ENCODE measurements at regions not wholly inside any gene's neighbourhood (a gene's known extent, or its start where the extent isn't known, plus 50 kb on each side); places are given as distances from the start of the nearest gene placed in this dataset.

DNA sequence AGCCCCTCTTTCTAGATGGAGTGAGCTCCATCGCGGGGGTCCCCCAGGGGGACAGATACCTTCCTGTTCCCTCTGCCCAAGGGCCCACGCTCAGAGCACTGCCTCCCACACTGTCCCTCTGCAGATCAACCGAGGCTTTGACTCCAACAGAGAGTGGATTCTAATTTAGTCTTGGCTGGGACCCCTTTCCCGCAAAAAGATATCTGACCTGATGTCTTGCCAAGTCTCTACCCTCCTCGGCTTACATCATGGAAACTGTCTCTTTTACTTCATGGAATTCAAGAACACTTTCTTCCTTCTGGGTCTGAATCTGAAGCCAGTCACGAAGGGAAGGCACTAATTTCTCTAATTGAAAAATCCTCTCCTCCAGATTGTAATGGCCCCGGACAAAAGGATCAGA is 278.0 kb downstream of the BMP7 start:
- TF ChIP-seq, protein P1, sequence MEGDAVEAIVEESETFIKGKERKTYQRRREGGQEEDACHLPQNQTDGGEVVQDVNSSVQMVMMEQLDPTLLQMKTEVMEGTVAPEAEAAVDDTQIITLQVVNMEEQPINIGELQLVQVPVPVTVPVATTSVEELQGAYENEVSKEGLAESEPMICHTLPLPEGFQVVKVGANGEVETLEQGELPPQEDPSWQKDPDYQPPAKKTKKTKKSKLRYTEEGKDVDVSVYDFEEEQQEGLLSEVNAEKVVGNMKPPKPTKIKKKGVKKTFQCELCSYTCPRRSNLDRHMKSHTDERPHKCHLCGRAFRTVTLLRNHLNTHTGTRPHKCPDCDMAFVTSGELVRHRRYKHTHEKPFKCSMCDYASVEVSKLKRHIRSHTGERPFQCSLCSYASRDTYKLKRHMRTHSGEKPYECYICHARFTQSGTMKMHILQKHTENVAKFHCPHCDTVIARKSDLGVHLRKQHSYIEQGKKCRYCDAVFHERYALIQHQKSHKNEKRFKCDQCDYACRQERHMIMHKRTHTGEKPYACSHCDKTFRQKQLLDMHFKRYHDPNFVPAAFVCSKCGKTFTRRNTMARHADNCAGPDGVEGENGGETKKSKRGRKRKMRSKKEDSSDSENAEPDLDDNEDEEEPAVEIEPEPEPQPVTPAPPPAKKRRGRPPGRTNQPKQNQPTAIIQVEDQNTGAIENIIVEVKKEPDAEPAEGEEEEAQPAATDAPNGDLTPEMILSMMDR (conservative IDR thresholded peaks at IDR 0.05; ENCODE audit: low read depth, low read length), result no peak
- no peak for TF ChIP-seq EZH2 (IDR thresholded peaks at IDR 0.05; ENCODE audit: borderline replicate concordance, low read depth, low read length, poor library complexity, severe bottlenecking)
- no peak overlapping the region for H3K27ac ChIP-seq (ENCODE audit: low read depth, low read length, poor library complexity, severe bottlenecking)
- CTCF ChIA-PET, result no interaction called here

DNA sequence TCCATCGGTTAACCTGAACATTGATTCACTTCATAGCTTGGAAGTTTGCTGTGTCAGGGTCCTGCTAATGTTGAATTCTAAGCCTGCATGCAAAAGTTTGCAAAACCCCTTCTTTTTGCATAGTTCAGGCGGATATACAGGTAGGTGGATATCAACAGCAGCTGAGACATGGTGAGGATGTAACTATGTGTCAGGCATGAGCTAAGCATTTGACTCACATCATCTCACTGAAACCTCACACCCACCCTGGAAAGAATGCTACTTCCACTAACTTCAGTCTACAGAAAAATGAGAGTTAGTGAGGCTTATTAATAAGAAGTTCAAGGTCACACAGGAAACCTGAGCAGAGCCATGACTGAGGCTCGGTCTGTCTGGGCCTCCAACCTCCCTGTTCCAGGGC is 276.9 kb downstream of the BMP7 start:
- no peak for DNase-seq (ENCODE audit: low spot score)
- no TSS peak for BruUV-seq (replicated peaks)
- TF ChIP-seq, protein P1 (conservative IDR thresholded peaks at IDR 0.05; ENCODE audit: low read depth, low read length), result no peak
- TF ChIP-seq EZH2 (IDR thresholded peaks at IDR 0.05; ENCODE audit: borderline replicate concordance, low read depth, low read length, poor library complexity, severe bottlenecking), result no peak
- ChIA-PET CTCF (no interaction called here), POLR2A (ENCODE audit: low non-redundant PET) (no interaction called here)
- H3K36me3 ChIP-seq (ENCODE audit: insufficient read depth, low read length, poor library complexity, severe bottlenecking), result no peaks in the 10 kb centered on the region
- H3K27me3 ChIP-seq (replicated peaks; ENCODE audit: insufficient read depth, low read depth, low read length, poor library complexity), result peaks cover 27% of the 10 kb centered on the region
- intact Hi-C loops (cut with micrococcal nuclease; ENCODE audit: unreplicated experiment), result no loop called here
- H3K4me1 ChIP-seq (ENCODE audit: insufficient read depth, low read length, poor library complexity, severe bottlenecking), result no peaks in the 10 kb centered on the region
- H3K27ac ChIP-seq (ENCODE audit: low read depth, low read length, poor library complexity, severe bottlenecking), result no peak overlapping the region
- peaks cover 11% of the 10 kb centered on the region for H3K9me3 ChIP-seq (ENCODE audit: low read depth, low read length, poor library complexity, severe bottlenecking)
- H3K4me3 ChIP-seq (ENCODE audit: low read depth, low read length, poor library complexity, severe bottlenecking), result no peak overlapping the region

More for the DNA sequence above, 278.0 kb downstream of the BMP7 start:
- H3K27me3 ChIP-seq (replicated peaks; ENCODE audit: insufficient read depth, low read depth, low read length, poor library complexity), result peaks cover 27% of the 10 kb centered on the region
- no TSS peak for BruUV-seq (replicated peaks)
- no peaks in the 10 kb centered on the region for H3K36me3 ChIP-seq (ENCODE audit: insufficient read depth, low read length, poor library complexity, severe bottlenecking)
- peaks cover 11% of the 10 kb centered on the region for H3K9me3 ChIP-seq (ENCODE audit: low read depth, low read length, poor library complexity, severe bottlenecking)
- H3K4me1 ChIP-seq (ENCODE audit: insufficient read depth, low read length, poor library complexity, severe bottlenecking), result no peaks in the 10 kb centered on the region
- POLR2A ChIA-PET (ENCODE audit: low non-redundant PET), result no interaction called here
- H3K4me3 ChIP-seq (ENCODE audit: low read depth, low read length, poor library complexity, severe bottlenecking), result no peak overlapping the region
- intact Hi-C loops (cut with micrococcal nuclease; ENCODE audit: unreplicated experiment), result no loop called here
- DNase-seq (ENCODE audit: low spot score), result no peak

DNA sequence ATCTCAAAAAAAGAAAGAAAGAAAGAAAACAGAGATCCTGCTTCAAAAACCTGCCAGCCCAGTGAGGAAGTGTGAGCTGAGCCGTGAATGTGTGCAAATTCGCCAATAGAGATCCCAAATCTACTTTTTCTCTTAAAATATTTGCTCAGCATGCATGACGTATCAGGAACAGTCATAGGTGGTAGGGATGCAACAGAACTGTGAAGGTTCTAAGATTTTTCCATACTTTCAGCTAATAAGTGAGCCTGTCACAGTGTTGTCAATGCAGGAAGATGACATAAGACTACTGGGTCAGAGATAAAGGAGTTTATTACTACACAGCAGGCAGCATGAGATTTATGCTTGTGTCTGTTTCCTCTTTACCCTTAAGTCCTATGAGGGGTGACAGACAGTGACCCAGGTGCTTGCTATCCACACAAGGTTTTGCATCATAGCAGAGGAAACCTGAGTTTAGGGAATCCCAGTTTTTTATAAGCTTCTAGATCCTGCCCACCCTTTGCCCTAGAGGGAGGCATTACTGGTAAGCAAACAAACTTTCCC is 273.4 kb downstream of the BMP7 start:
- CTCF ChIA-PET, result no interaction called here

More for the DNA sequence above, 273.4 kb downstream of the BMP7 start:
- Histone ChIP-seq H3K4me1 (ENCODE audit: insufficient read depth, low read length, poor library complexity, severe bottlenecking) (no peaks in the 10 kb centered on the region), H3K4me3 (ENCODE audit: low read depth, low read length, poor library complexity, severe bottlenecking) (no peak overlapping the region), H3K27me3 (replicated peaks; ENCODE audit: insufficient read depth, low read depth, low read length, poor library complexity) (peaks cover 22% of the 10 kb centered on the region), H3K9me3 (ENCODE audit: low read depth, low read length, poor library complexity, severe bottlenecking) (no peaks in the 10 kb centered on the region), H3K27ac (ENCODE audit: low read depth, low read length, poor library complexity, severe bottlenecking) (no peak overlapping the region), H3K36me3 (ENCODE audit: insufficient read depth, low read length, poor library complexity, severe bottlenecking) (no peaks in the 10 kb centered on the region)
- no TSS peak for BruUV-seq (replicated peaks)
- TF ChIP-seq EZH2 (IDR thresholded peaks at IDR 0.05; ENCODE audit: borderline replicate concordance, low read depth, low read length, poor library complexity, severe bottlenecking), result no peak
- TF ChIP-seq, protein P1 (conservative IDR thresholded peaks at IDR 0.05; ENCODE audit: low read depth, low read length), result no peak
- POLR2A ChIA-PET (ENCODE audit: low non-redundant PET), result no interaction called here
- intact Hi-C loops (cut with micrococcal nuclease; ENCODE audit: unreplicated experiment), result no loop called here
- DNase-seq (ENCODE audit: low spot score), result no peak
